Fibroblast of lung (primary cell): ENCODE measurements at regions not wholly inside any gene's neighbourhood (a gene's known extent, or its start where the extent isn't known, plus 50 kb on each side); places are given as distances from the start of the nearest gene placed in this dataset.

ENCODE experiments used
- DNase-seq, 2 donors: peaks; one replicate each; pipeline versions ENCODE4 v3.0.0 to v3.0.0-alpha.2; 2010; ENCODE audit warnings: low read depth in 2 of 2
- H2AFZ ChIP-seq: 2 replicates; pipeline ENCODE4 v1.5.1; 2012; ENCODE audit warnings: low read length, control low read depth, inconsistent platforms
- H3K27ac ChIP-seq: 2 replicates; pipeline ENCODE4 v1.5.1; 2011; ENCODE audit warnings: low read length, control low read depth; ENCODE audit not compliant: insufficient read depth
- H3K27me3 ChIP-seq: 2 replicates; pipeline ENCODE4 v1.5.1; 2011; ENCODE audit warnings: mild to moderate bottlenecking, low read length; ENCODE audit not compliant: control insufficient read depth, insufficient read depth
- H3K36me3 ChIP-seq: 2 replicates; pipeline ENCODE4 v1.5.1; 2011; ENCODE audit warnings: low read length; ENCODE audit not compliant: control insufficient read depth, insufficient read depth
- H3K4me1 ChIP-seq: 2 replicates; pipeline ENCODE4 v1.5.1; 2011; ENCODE audit warnings: low read length; ENCODE audit not compliant: control insufficient read depth, insufficient read depth; ENCODE audit errors: extremely low read depth
- H3K4me2 ChIP-seq: 2 replicates; pipeline ENCODE4 v1.5.1; 2011; ENCODE audit warnings: low read length, control low read depth; ENCODE audit not compliant: insufficient read depth; ENCODE audit errors: extremely low read depth
- H3K4me3 ChIP-seq, 4 experiments: fragments of 200-600 bp in 1 of 4; sonication (generic) in 1 of 4; replicated peaks in 1 of 4; 2 replicates each; pipeline ENCODE4 v1.5.1; 2011 to 2016; ENCODE audit warnings: low read length in 4 of 4, low read depth in 3 of 4, mild to moderate bottlenecking in 3 of 4, control low read depth in 2 of 4, inconsistent platforms in 1 of 4, mixed read lengths in 1 of 4; ENCODE audit not compliant: insufficient read depth in 1 of 4; ENCODE audit errors: control extremely low read depth in 1 of 4
- H3K79me2 ChIP-seq: 2 replicates; pipeline ENCODE4 v1.5.1; 2012; ENCODE audit warnings: mild to moderate bottlenecking, low read length, inconsistent platforms; ENCODE audit not compliant: control insufficient read depth, insufficient read depth
- H3K9ac ChIP-seq: 2 replicates; pipeline ENCODE4 v1.5.1; 2011; ENCODE audit warnings: mild to moderate bottlenecking, low read length, control low read depth; ENCODE audit not compliant: insufficient read depth
- H3K9me3 ChIP-seq: 2 replicates; pipeline ENCODE4 v1.5.1; 2012; ENCODE audit warnings: low read depth, low read length; ENCODE audit not compliant: control insufficient read depth, insufficient read depth
- H4K20me1 ChIP-seq: 2 replicates; pipeline ENCODE4 v1.5.1; 2011; ENCODE audit warnings: low read length; ENCODE audit not compliant: control insufficient read depth, insufficient read depth; ENCODE audit errors: extremely low read depth
- CTCF ChIP-seq, 2 donors: IDR thresholded peaks in 1 of 2; conservative IDR thresholded peaks in 1 of 2; 1 replicate in 1 of 2; 2 replicates in 1 of 2; pipeline ENCODE4 v1.5.1; 2011 to 2012; ENCODE audit warnings: low read length in 2 of 2, control low read depth in 1 of 2, inconsistent platforms in 1 of 2, low read depth in 1 of 2, mild to moderate bottlenecking in 1 of 2
- EZH2 ChIP-seq: IDR thresholded peaks from 2 replicates; pipeline ENCODE4 v1.5.1; 2012; ENCODE audit warnings: low read length, control low read depth, mild to moderate bottlenecking; ENCODE audit errors: missing control alignments

GRCh38 chr1:96427616-96428015 lies 294.0 kb upstream of the PTBP2 start:
- Histone ChIP-seq H3K4me2 (no peak overlapping the region), H3K9ac (no peak overlapping the region), H2AFZ (no peak overlapping the region), H3K27ac (no peak overlapping the region), H3K27me3 (no peaks in the 10 kb centered on the region), H3K9me3 (no peaks in the 10 kb centered on the region), H3K4me3 (no peak overlapping the region), H3K36me3 (no peaks in the 10 kb centered on the region), H3K79me2 (no peaks in the 10 kb centered on the region), H4K20me1 (no peaks in the 10 kb centered on the region), H3K4me1 (no peaks in the 10 kb centered on the region)
- TF ChIP-seq CTCF (conservative IDR thresholded peaks at IDR 0.05 in 1 of 2, IDR thresholded peaks at IDR 0.05 in 1 of 2; ENCODE audit: low read depth in 1 of 2, low read length in 2 of 2) (no peak), EZH2 (no peak)
- peak; percentile 10 to 25 for DNase-seq

- TF ChIP-seq CTCF (conservative IDR thresholded peaks at IDR 0.05 in 1 of 2, IDR thresholded peaks at IDR 0.05 in 1 of 2; ENCODE audit: low read depth in 1 of 2, low read length in 2 of 2), result no peak
- TF ChIP-seq EZH2, result no peak
- H3K4me3 ChIP-seq, result no peak overlapping the region
- H3K27me3 ChIP-seq, result no peaks in the 10 kb centered on the region
- no peak overlapping the region for H2AFZ ChIP-seq
- no peaks in the 10 kb centered on the region for H3K36me3 ChIP-seq
- peak in 1 of 2 donors; percentile 41 for DNase-seq
- no peaks in the 10 kb centered on the region for H3K9me3 ChIP-seq
- no peaks in the 10 kb centered on the region for H3K4me1 ChIP-seq
- no peaks in the 10 kb centered on the region for H4K20me1 ChIP-seq
- no peak overlapping the region for H3K9ac ChIP-seq
- H3K4me2 ChIP-seq, result no peak overlapping the region
- no peaks in the 10 kb centered on the region for H3K79me2 ChIP-seq
- H3K27ac ChIP-seq, result no peak overlapping the region
These were observed 276.3 kb upstream of the PTBP2 start for GRCh38 chr1:96445302-96445701.

- no peak overlapping the region for H2AFZ ChIP-seq
- no peaks in the 10 kb centered on the region for H3K9me3 ChIP-seq
- no peaks in the 10 kb centered on the region for H3K27me3 ChIP-seq
- H3K9ac ChIP-seq, result no peak overlapping the region
- H3K4me3 ChIP-seq, result no peak overlapping the region
- no peaks in the 10 kb centered on the region for H3K4me1 ChIP-seq
- H4K20me1 ChIP-seq, result no peaks in the 10 kb centered on the region
- H3K27ac ChIP-seq, result no peak overlapping the region
- no peaks in the 10 kb centered on the region for H3K36me3 ChIP-seq
- H3K4me2 ChIP-seq, result no peak overlapping the region
- H3K79me2 ChIP-seq, result no peaks in the 10 kb centered on the region
- no peak for TF ChIP-seq CTCF (conservative IDR thresholded peaks at IDR 0.05 in 1 of 2, IDR thresholded peaks at IDR 0.05 in 1 of 2; ENCODE audit: low read depth in 1 of 2, low read length in 2 of 2)
- TF ChIP-seq EZH2, result no peak
- DNase-seq, result no peak
These were observed 257.5 kb upstream of the PTBP2 start for GRCh38 chr1:96464066-96464465.
